Neural progenitor cell (in vitro differentiated cells): ENCODE measurements at regions not wholly inside any gene's neighbourhood (a gene's known extent, or its start where the extent isn't known, plus 50 kb on each side); places are given as distances from the start of the nearest gene placed in this dataset.

Source experiments
- DNase-seq: peaks from one replicate; pipeline ENCODE4 v3.0.0-alpha.2; 2016; ENCODE audit warnings: low spot score
- H2AFZ ChIP-seq: fragments of 200-600 bp; sonication (generic); replicated peaks from 2 replicates; pipeline ENCODE4 v1.6.1; 2016; ENCODE audit warnings: antibody characterized with exemption
- H3F3A ChIP-seq: fragments of 200-600 bp; sonication (generic); 2 replicates; pipeline ENCODE4 v1.6.1; 2016; ENCODE audit warnings: antibody characterized with exemption, low read depth
- H3K27ac ChIP-seq: fragments of 200-600 bp; sonication (generic); 2 replicates; pipeline ENCODE4 v1.5.1; 2016; ENCODE audit warnings: mild to moderate bottlenecking
- H3K27me3 ChIP-seq: fragments of 200-600 bp; sonication (generic); 2 replicates; pipeline ENCODE4 v1.6.1; 2016; ENCODE audit warnings: mild to moderate bottlenecking, moderate library complexity
- H3K36me3 ChIP-seq: fragments of 200-600 bp; sonication (generic); 2 replicates; pipeline ENCODE4 v1.5.1; 2016
- H3K4me1 ChIP-seq: fragments of 200-600 bp; sonication (generic); 2 replicates; pipeline ENCODE4 v1.6.1; 2016; ENCODE audit warnings: mixed run types
- H3K4me2 ChIP-seq: fragments of 200-600 bp; sonication (generic); 2 replicates; pipeline ENCODE4 v1.6.1; 2016
- H3K4me3 ChIP-seq: fragments of 200-600 bp; sonication (generic); 2 replicates; pipeline ENCODE4 v1.5.1; 2016
- H3K79me2 ChIP-seq: fragments of 200-600 bp; sonication (generic); 2 replicates; pipeline ENCODE4 v1.6.1; 2016; ENCODE audit warnings: low read depth
- H3K9ac ChIP-seq: fragments of 200-600 bp; sonication (generic); 2 replicates; pipeline ENCODE4 v1.6.1; 2016
- H3K9me3 ChIP-seq: fragments of 200-600 bp; sonication (generic); 2 replicates; pipeline ENCODE4 v1.5.1; 2016; ENCODE audit warnings: low read depth
- H4K20me1 ChIP-seq: fragments of 200-600 bp; sonication (generic); 2 replicates; pipeline ENCODE4 v1.6.1; 2016; ENCODE audit warnings: low read depth
- H3K27ac Mint-ChIP-seq: 3 replicates; pipeline ENCODE4 v1.8.0; 2021; ENCODE audit warnings: mixed read lengths
- H3K27me3 Mint-ChIP-seq: 2 replicates; pipeline ENCODE4 v1.8.0; 2022; ENCODE audit warnings: low read depth, mild to moderate bottlenecking, inconsistent platforms, moderate library complexity, mixed read lengths; ENCODE audit not compliant: insufficient read depth
- H3K36me3 Mint-ChIP-seq: 3 replicates; pipeline ENCODE4 v1.8.0; 2021; ENCODE audit warnings: mixed read lengths
- H3K4me1 Mint-ChIP-seq: 3 replicates; pipeline ENCODE4 v1.8.0; 2021; ENCODE audit warnings: mixed read lengths
- H3K4me3 Mint-ChIP-seq: 3 replicates; pipeline ENCODE4 v1.8.0; 2021; ENCODE audit warnings: mild to moderate bottlenecking, moderate library complexity, mixed read lengths
- H3K9me3 Mint-ChIP-seq: 3 replicates; pipeline ENCODE4 v1.8.0; 2020; ENCODE audit warnings: mixed read lengths
- CTCF ChIP-seq: fragments of 200-600 bp; sonication (generic); IDR thresholded peaks from 2 replicates; pipeline ENCODE4 v1.5.1; 2017; ENCODE audit warnings: antibody characterized with exemption, mild to moderate bottlenecking
- EZH2 ChIP-seq: fragments of 200-600 bp; sonication (generic); IDR thresholded peaks from 2 replicates; pipeline ENCODE4 v1.6.1; 2017; ENCODE audit warnings: antibody characterized with exemption, mild to moderate bottlenecking, moderate library complexity
- EZH2phosphoT487 ChIP-seq: fragments of 200-600 bp; sonication (generic); IDR thresholded peaks from 2 replicates; pipeline ENCODE4 v1.6.1; 2017; ENCODE audit warnings: antibody characterized with exemption

DNA sequence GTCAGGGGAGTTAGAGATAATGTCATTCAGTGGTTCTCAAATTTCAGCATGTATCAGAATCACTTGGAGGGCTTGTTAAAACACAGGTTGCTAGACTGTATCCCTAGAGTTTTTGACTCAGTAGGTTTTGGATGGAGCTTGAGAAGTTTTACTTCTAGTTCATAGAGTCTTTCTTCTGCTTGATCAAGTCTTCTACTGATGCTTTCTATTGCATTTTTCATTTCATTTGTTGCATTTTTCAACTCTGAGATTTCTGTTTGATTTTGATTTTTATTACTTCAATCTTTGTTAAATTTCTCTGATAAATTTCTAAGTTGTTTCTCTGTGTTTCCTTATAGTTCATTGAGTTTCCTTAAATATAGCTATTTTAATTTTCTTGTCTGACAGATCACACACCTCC, 361.4 kb downstream of the RAPGEF2 start:
- H3K4me3 Mint-ChIP-seq = no peak overlapping the region
- peaks cover 21% of the 10 kb centered on the region for H3K9me3 Mint-ChIP-seq
- no peaks in the 10 kb centered on the region for H3F3A ChIP-seq
- H3K4me1 Mint-ChIP-seq = peaks cover 6% of the 10 kb centered on the region
- H3K36me3 Mint-ChIP-seq = peaks cover 5% of the 10 kb centered on the region
- no peaks in the 10 kb centered on the region for H3K36me3 ChIP-seq
- H3K27ac ChIP-seq = no peak overlapping the region
- H3K4me1 ChIP-seq = no peaks in the 10 kb centered on the region
- H4K20me1 ChIP-seq = no peaks in the 10 kb centered on the region
- H3K4me2 ChIP-seq = no peak overlapping the region
- H3K27ac Mint-ChIP-seq = no peak overlapping the region
- TF ChIP-seq CTCF = no peak
- no peak for TF ChIP-seq EZH2phosphoT487
- no peak for TF ChIP-seq EZH2
- no peak overlapping the region for H3K4me3 ChIP-seq
- H2AFZ ChIP-seq = no peak overlapping the region
- no peaks in the 10 kb centered on the region for H3K9me3 ChIP-seq
- H3K27me3 ChIP-seq = no peaks in the 10 kb centered on the region
- H3K79me2 ChIP-seq = no peaks in the 10 kb centered on the region
- H3K9ac ChIP-seq = no peak overlapping the region
- DNase-seq = no peak
- H3K27me3 Mint-ChIP-seq = no peaks in the 10 kb centered on the region

- Histone ChIP-seq H3K9ac (no peak overlapping the region), H4K20me1 (no peaks in the 10 kb centered on the region), H3K9me3 (no peaks in the 10 kb centered on the region), H2AFZ (no peak overlapping the region), H3K4me1 (no peaks in the 10 kb centered on the region), H3K4me2 (no peak overlapping the region), H3K27ac (no peak overlapping the region), H3K79me2 (no peaks in the 10 kb centered on the region), H3F3A (no peaks in the 10 kb centered on the region), H3K27me3 (no peaks in the 10 kb centered on the region), H3K36me3 (no peaks in the 10 kb centered on the region), H3K4me3 (no peak overlapping the region)
- Mint-ChIP-seq H3K4me3 (no peak overlapping the region), H3K36me3 (no peaks in the 10 kb centered on the region), H3K9me3 (peaks cover 13% of the 10 kb centered on the region), H3K27ac (no peak overlapping the region), H3K27me3 (no peaks in the 10 kb centered on the region), H3K4me1 (no peaks in the 10 kb centered on the region)
- no peak for DNase-seq
- no peak for TF ChIP-seq EZH2phosphoT487
- no peak for TF ChIP-seq CTCF
- no peak for TF ChIP-seq EZH2
Observed at GRCh38 chr4:159476886-159477285, 374.0 kb downstream of the RAPGEF2 start.

GRCh38 chr4:159480826-159481225, 377.9 kb downstream of the RAPGEF2 start:
- no peak overlapping the region for H3K27ac ChIP-seq
- Mint-ChIP-seq H3K4me3 (no peak overlapping the region), H3K9me3 (no peaks in the 10 kb centered on the region), H3K27ac (no peak overlapping the region), H3K4me1 (peaks cover 3% of the 10 kb centered on the region), H3K27me3 (no peaks in the 10 kb centered on the region), H3K36me3 (no peaks in the 10 kb centered on the region)
- no peak overlapping the region for H2AFZ ChIP-seq
- H3K27me3 ChIP-seq = no peaks in the 10 kb centered on the region
- H3F3A ChIP-seq = no peaks in the 10 kb centered on the region
- no peak for DNase-seq
- H3K4me3 ChIP-seq = no peak overlapping the region
- no peaks in the 10 kb centered on the region for H3K79me2 ChIP-seq
- H3K4me1 ChIP-seq = peaks cover 8% of the 10 kb centered on the region
- H3K36me3 ChIP-seq = no peaks in the 10 kb centered on the region
- no peaks in the 10 kb centered on the region for H3K9me3 ChIP-seq
- H3K9ac ChIP-seq = no peak overlapping the region
- no peaks in the 10 kb centered on the region for H4K20me1 ChIP-seq
- no peak for TF ChIP-seq EZH2phosphoT487
- TF ChIP-seq EZH2 = no peak
- TF ChIP-seq CTCF = no peak
- no peak overlapping the region for H3K4me2 ChIP-seq

- Histone ChIP-seq H3K36me3 (no peaks in the 10 kb centered on the region), H4K20me1 (no peaks in the 10 kb centered on the region), H3K4me2 (no peak overlapping the region), H2AFZ (no peak overlapping the region), H3K79me2 (no peaks in the 10 kb centered on the region), H3K4me3 (no peak overlapping the region), H3K9ac (no peak overlapping the region), H3F3A (no peaks in the 10 kb centered on the region), H3K4me1 (peaks cover 8% of the 10 kb centered on the region), H3K27ac (no peak overlapping the region), H3K27me3 (no peaks in the 10 kb centered on the region), H3K9me3 (no peaks in the 10 kb centered on the region)
- H3K4me3 Mint-ChIP-seq = no peak overlapping the region
- H3K9me3 Mint-ChIP-seq = no peaks in the 10 kb centered on the region
- no peaks in the 10 kb centered on the region for H3K36me3 Mint-ChIP-seq
- TF ChIP-seq EZH2 (no peak), EZH2phosphoT487 (no peak), CTCF (no peak)
- H3K4me1 Mint-ChIP-seq = peaks cover 3% of the 10 kb centered on the region
- H3K27ac Mint-ChIP-seq = no peak overlapping the region
- no peak for DNase-seq
- no peaks in the 10 kb centered on the region for H3K27me3 Mint-ChIP-seq
Observed at GRCh38 chr4:159481936-159482335, 379.1 kb downstream of the RAPGEF2 start.
